ENCODE measurements at regions not wholly inside any gene's neighbourhood (a gene's known extent, or its start where the extent isn't known, plus 50 kb on each side); places are given as distances from the start of the nearest gene placed in this dataset.

DNA sequence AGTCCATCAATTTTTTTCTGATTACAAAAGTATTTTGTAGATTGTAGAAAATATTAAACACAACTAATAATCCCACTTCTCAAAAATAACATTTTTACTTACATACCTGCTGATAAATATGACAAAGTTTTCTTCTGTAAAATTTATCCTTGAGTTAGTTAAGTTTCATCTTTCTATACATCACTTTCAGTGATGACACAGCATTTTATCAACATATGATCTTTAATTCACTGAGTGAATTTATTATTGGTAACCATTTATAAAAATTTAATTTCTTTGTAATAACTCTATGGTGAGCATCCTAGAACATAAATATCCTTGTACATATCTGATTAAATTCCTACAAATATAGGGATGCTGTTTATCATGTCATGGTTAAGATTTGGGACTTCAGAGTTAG is 385.0 kb upstream of the SLC35B3 start:
- H3K79me2 ChIP-seq (ENCODE audit: control insufficient read depth, insufficient read depth, low read length): no peaks in the 10 kb centered on the region
- no peak overlapping the region for H3K9ac ChIP-seq (replicated peaks; ENCODE audit: extremely low read depth, insufficient read depth, low read length)
- H3K27ac ChIP-seq (ENCODE audit: insufficient read depth, low read depth, low read length): no peak overlapping the region
- DNase-seq (ENCODE audit: low read depth, low spot score) (no peak), FAIRE-seq (no peak)
- H3K27me3 ChIP-seq (ENCODE audit: control insufficient read depth in 2 of 2, insufficient read depth in 2 of 2, low read length in 2 of 2): no peaks in the 10 kb centered on the region
- no peak overlapping the region for H3K4me2 ChIP-seq (ENCODE audit: insufficient read depth, low read length)
- H3K4me1 ChIP-seq (ENCODE audit: control insufficient read depth, extremely low read depth, insufficient read depth, low read length): no peaks in the 10 kb centered on the region
- H3K9me1 ChIP-seq (replicated peaks; ENCODE audit: control insufficient read depth, extremely low read depth, insufficient read depth, low read length): no peaks in the 10 kb centered on the region
- H2AFZ ChIP-seq (ENCODE audit: low read depth, low read length): no peak overlapping the region
- H3K36me3 ChIP-seq (ENCODE audit: control insufficient read depth in 2 of 2, extremely low read depth in 1 of 2, insufficient read depth in 2 of 2, low read length in 2 of 2): no peaks in the 10 kb centered on the region
- no peak overlapping the region for H3K4me3 ChIP-seq (replicated peaks in 1 of 3; ENCODE audit: insufficient read depth in 1 of 3, low read depth in 1 of 3, low read length in 3 of 3)
- no TSS peak for BruUV-seq (replicated peaks)
- dilution Hi-C loops (cut with MboI; ENCODE audit: extremely low pct_ligation_motif_present, low sequenced_read_pairs): no loop called here
- H4K20me1 ChIP-seq (replicated peaks; ENCODE audit: control insufficient read depth, extremely low read depth, insufficient read depth, low read length): no peaks in the 10 kb centered on the region
- CTCF ChIA-PET: no interaction called here
- intact Hi-C loops (cut with micrococcal nuclease): no loop called here
- no peaks in the 10 kb centered on the region for H3K9me3 ChIP-seq (replicated peaks; ENCODE audit: control insufficient read depth, insufficient read depth, low read length)
- TF ChIP-seq EZH2 (IDR thresholded peaks at IDR 0.05; ENCODE audit: borderline replicate concordance, low read depth, low read length, severe bottlenecking): no peak
- POLR2A ChIA-PET: no interaction called here

DNA sequence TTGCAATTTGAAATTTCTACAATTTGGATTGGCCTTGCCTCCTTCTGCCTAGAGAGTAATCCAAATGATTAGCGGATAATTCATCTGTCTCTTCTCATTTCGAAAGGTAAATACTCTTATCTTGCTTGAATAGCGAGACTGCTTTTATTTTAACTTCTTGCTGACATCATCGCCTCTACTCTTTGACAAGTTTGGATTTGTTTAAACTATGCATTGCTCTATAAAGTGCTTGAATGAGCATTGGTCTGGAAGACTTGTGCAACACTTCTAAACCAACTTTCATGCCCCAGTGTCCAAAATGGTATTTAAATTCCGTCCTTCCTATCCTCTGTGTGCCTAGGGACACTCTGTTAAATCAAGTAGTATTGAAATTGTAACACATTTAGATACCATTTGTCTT is 384.1 kb upstream of the SLC35B3 start:
- no peak for FAIRE-seq
- no TSS peak for BruUV-seq (replicated peaks)
- dilution Hi-C loops (cut with MboI; ENCODE audit: extremely low pct_ligation_motif_present, low sequenced_read_pairs): no loop called here
- TF ChIP-seq JUN (IDR thresholded peaks at IDR 0.05; ENCODE audit: borderline replicate concordance, insufficient read depth, insufficient read length, low read depth) (no peak), FOS (IDR thresholded peaks at IDR 0.05; ENCODE audit: borderline replicate concordance, insufficient read depth, low read length) (no peak), GATA2 (IDR thresholded peaks at IDR 0.05; ENCODE audit: insufficient read depth, insufficient read length, low read depth, low read length) (no peak), MAX (IDR thresholded peaks at IDR 0.05; ENCODE audit: insufficient read depth, insufficient read length) (no peak), MYC (IDR thresholded peaks at IDR 0.05; ENCODE audit: low read depth, low read length) (no peak), POLR2AphosphoS5 (IDR thresholded peaks at IDR 0.05; ENCODE audit: insufficient read depth, low read depth, low read length) (no peak), POLR2A (IDR thresholded peaks at IDR 0.05; ENCODE audit: low read depth, low read length) (no peak), EZH2 (IDR thresholded peaks at IDR 0.05; ENCODE audit: borderline replicate concordance, low read depth, low read length, severe bottlenecking) (no peak)
- TF ChIP-seq, protein P1, sequence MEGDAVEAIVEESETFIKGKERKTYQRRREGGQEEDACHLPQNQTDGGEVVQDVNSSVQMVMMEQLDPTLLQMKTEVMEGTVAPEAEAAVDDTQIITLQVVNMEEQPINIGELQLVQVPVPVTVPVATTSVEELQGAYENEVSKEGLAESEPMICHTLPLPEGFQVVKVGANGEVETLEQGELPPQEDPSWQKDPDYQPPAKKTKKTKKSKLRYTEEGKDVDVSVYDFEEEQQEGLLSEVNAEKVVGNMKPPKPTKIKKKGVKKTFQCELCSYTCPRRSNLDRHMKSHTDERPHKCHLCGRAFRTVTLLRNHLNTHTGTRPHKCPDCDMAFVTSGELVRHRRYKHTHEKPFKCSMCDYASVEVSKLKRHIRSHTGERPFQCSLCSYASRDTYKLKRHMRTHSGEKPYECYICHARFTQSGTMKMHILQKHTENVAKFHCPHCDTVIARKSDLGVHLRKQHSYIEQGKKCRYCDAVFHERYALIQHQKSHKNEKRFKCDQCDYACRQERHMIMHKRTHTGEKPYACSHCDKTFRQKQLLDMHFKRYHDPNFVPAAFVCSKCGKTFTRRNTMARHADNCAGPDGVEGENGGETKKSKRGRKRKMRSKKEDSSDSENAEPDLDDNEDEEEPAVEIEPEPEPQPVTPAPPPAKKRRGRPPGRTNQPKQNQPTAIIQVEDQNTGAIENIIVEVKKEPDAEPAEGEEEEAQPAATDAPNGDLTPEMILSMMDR (IDR thresholded peaks at IDR 0.05; ENCODE audit: extremely low read depth in 1 of 2, insufficient read depth in 1 of 2, low read depth in 1 of 2, low read length in 2 of 2): no peak
- Histone ChIP-seq H3K9ac (replicated peaks; ENCODE audit: extremely low read depth, insufficient read depth, low read length) (no peak overlapping the region), H3K27ac (ENCODE audit: insufficient read depth, low read depth, low read length) (no peak overlapping the region), H3K36me3 (ENCODE audit: control insufficient read depth in 2 of 2, extremely low read depth in 1 of 2, insufficient read depth in 2 of 2, low read length in 2 of 2) (no peaks in the 10 kb centered on the region), H3K9me3 (replicated peaks; ENCODE audit: control insufficient read depth, insufficient read depth, low read length) (no peaks in the 10 kb centered on the region), H3K27me3 (ENCODE audit: control insufficient read depth in 2 of 2, insufficient read depth in 2 of 2, low read length in 2 of 2) (no peaks in the 10 kb centered on the region), H2AFZ (ENCODE audit: low read depth, low read length) (no peak overlapping the region), H3K9me1 (replicated peaks; ENCODE audit: control insufficient read depth, extremely low read depth, insufficient read depth, low read length) (no peaks in the 10 kb centered on the region), H3K4me2 (ENCODE audit: insufficient read depth, low read length) (no peak overlapping the region), H3K4me1 (ENCODE audit: control insufficient read depth, extremely low read depth, insufficient read depth, low read length) (no peaks in the 10 kb centered on the region), H3K4me3 (replicated peaks in 1 of 3; ENCODE audit: insufficient read depth in 1 of 3, low read depth in 1 of 3, low read length in 3 of 3) (no peak overlapping the region), H4K20me1 (replicated peaks; ENCODE audit: control insufficient read depth, extremely low read depth, insufficient read depth, low read length) (no peaks in the 10 kb centered on the region), H3K79me2 (ENCODE audit: control insufficient read depth, insufficient read depth, low read length) (no peaks in the 10 kb centered on the region)
- POLR2A ChIA-PET: no interaction called here
- intact Hi-C loops (cut with micrococcal nuclease): no loop called here
- DNase-seq (ENCODE audit: low read depth, low spot score): no peak
- CTCF ChIA-PET: no interaction called here
